CD14-positive monocyte (primary cell): ENCODE measurements at regions not wholly inside any gene's neighbourhood (a gene's known extent, or its start where the extent isn't known, plus 50 kb on each side); places are given as distances from the start of the nearest gene placed in this dataset.

Experiments
- DNase-seq, 3 donors: peaks; one replicate each; pipeline ENCODE4 v3.0.0-alpha.2; 2011 to 2022
- H2AFZ ChIP-seq: 2 replicates; pipeline ENCODE4 v1.6.0; 2012; ENCODE audit warnings: mild to moderate bottlenecking, low read depth, low read length, inconsistent platforms; ENCODE audit not compliant: insufficient read depth, poor library complexity, severe bottlenecking
- H3K27ac ChIP-seq, 2 donors: 1 replicate in 1 of 2; 2 replicates in 1 of 2; pipeline ENCODE4 v1.5.1; 2012 to 2013; ENCODE audit warnings: low read length in 2 of 2, control low read depth in 1 of 2, inconsistent platforms in 1 of 2, low read depth in 1 of 2, mild to moderate bottlenecking in 1 of 2
- H3K27me3 ChIP-seq, 2 donors: one replicate each; pipeline versions ENCODE4 v1.6.0 to v1.6.1; 2011 to 2013; ENCODE audit warnings: low read length in 2 of 2; ENCODE audit not compliant: control insufficient read depth in 2 of 2, insufficient read depth in 2 of 2
- H3K36me3 ChIP-seq, 2 donors: replicated peaks in 1 of 2; 1 replicate in 1 of 2; 2 replicates in 1 of 2; pipeline versions ENCODE4 v1.5.1 to v1.6.1; 2012 to 2013; ENCODE audit warnings: low read length in 2 of 2, control low read depth in 1 of 2, inconsistent platforms in 1 of 2, mild to moderate bottlenecking in 1 of 2; ENCODE audit not compliant: insufficient read depth in 2 of 2, control insufficient read depth in 1 of 2
- H3K4me1 ChIP-seq, 2 donors: 1 replicate in 1 of 2; 2 replicates in 1 of 2; pipeline versions ENCODE4 v1.5.1 to v1.6.1; 2012 to 2013; ENCODE audit warnings: low read length in 2 of 2, control low read depth in 1 of 2, inconsistent platforms in 1 of 2, mild to moderate bottlenecking in 1 of 2, moderate library complexity in 1 of 2; ENCODE audit not compliant: insufficient read depth in 2 of 2, control insufficient read depth in 1 of 2
- H3K4me2 ChIP-seq: replicated peaks from 2 replicates; pipeline ENCODE3; 2012; ENCODE audit warnings: low read length, moderate library complexity, mild to moderate bottlenecking; ENCODE audit not compliant: poor library complexity, severe bottlenecking; ENCODE audit errors: extremely low read depth
- H3K4me3 ChIP-seq, 3 experiments: fragments of 200-600 bp in 1 of 3; sonication (generic) in 1 of 3; replicated peaks in 1 of 3; 1 replicate in 2 of 3; 2 replicates in 1 of 3; pipeline ENCODE4 v1.5.1; 2011 to 2013; ENCODE audit warnings: low read length in 3 of 3, mild to moderate bottlenecking in 3 of 3, control low read depth in 2 of 3, low read depth in 2 of 3, inconsistent platforms in 1 of 3, moderate library complexity in 1 of 3
- H3K79me2 ChIP-seq: 2 replicates; pipeline ENCODE4 v1.6.0; 2012; ENCODE audit warnings: mild to moderate bottlenecking, control low read depth, inconsistent platforms, low read length, moderate library complexity; ENCODE audit not compliant: insufficient read depth
- H3K9ac ChIP-seq: 2 replicates; pipeline ENCODE4 v1.6.0; 2017; ENCODE audit warnings: low read length, mild to moderate bottlenecking; ENCODE audit not compliant: insufficient read depth, poor library complexity, severe bottlenecking
- H3K9me3 ChIP-seq, 2 donors: replicated peaks in 1 of 2; 1 replicate in 1 of 2; 2 replicates in 1 of 2; pipeline versions ENCODE4 v1.5.1 to v1.6.1; 2012 to 2013; ENCODE audit warnings: low read length in 2 of 2, control low read depth in 1 of 2; ENCODE audit not compliant: control insufficient read depth in 1 of 2, insufficient read depth in 1 of 2
- H4K20me1 ChIP-seq: 2 replicates; pipeline ENCODE4 v1.6.0; 2012; ENCODE audit warnings: mild to moderate bottlenecking, low read length, control low read depth, moderate library complexity; ENCODE audit not compliant: insufficient read depth
- H3K27ac Mint-ChIP-seq, 7 donors: one replicate each; pipeline ENCODE4 v1.8.0; 2020; ENCODE audit warnings: mild to moderate bottlenecking in 7 of 7, mixed read lengths in 7 of 7, moderate library complexity in 6 of 7, inconsistent platforms in 2 of 7
- H3K27me3 Mint-ChIP-seq, 3 donors: one replicate each; pipeline ENCODE4 v1.8.0; 2021 to 2022; ENCODE audit warnings: low read depth in 3 of 3, mild to moderate bottlenecking in 3 of 3, mixed read lengths in 3 of 3, moderate library complexity in 3 of 3, inconsistent platforms in 1 of 3
- H3K36me3 Mint-ChIP-seq, 2 donors: one replicate each; pipeline ENCODE4 v1.8.0; 2020; ENCODE audit warnings: mixed read lengths in 2 of 2, inconsistent platforms in 1 of 2, mild to moderate bottlenecking in 1 of 2
- H3K4me1 Mint-ChIP-seq: one replicate; pipeline ENCODE4 v1.8.0; 2020; ENCODE audit warnings: mild to moderate bottlenecking, mixed read lengths
- H3K4me3 Mint-ChIP-seq, 2 donors: one replicate each; pipeline ENCODE4 v1.8.0; 2020; ENCODE audit warnings: mild to moderate bottlenecking in 2 of 2, mixed read lengths in 2 of 2, moderate library complexity in 1 of 2
- H3K9me3 Mint-ChIP-seq, 7 donors: one replicate each; pipeline ENCODE4 v1.8.0; 2020 to 2022; ENCODE audit warnings: mixed read lengths in 7 of 7, mild to moderate bottlenecking in 6 of 7, moderate library complexity in 6 of 7, inconsistent platforms in 2 of 7
- WGBS: methylation state at CpG from one replicate; pipeline ENCODE4 v1.1.5; 2013; ENCODE audit warnings: missing lambda C conversion rate; ENCODE audit not compliant: insufficient coverage; 5-methylcytosine and 5-hydroxymethylcytosine counted together
- intact Hi-C, 2 donors: fragments of 100-400 bp; cut with micrococcal nuclease; formaldehyde crosslinking; loops; one replicate each; pipeline versions ENCODE4 v1.15.0 to v1.15.1; 2023
- TF ChIP-seq, protein P1 (sequence below): fragments of 200-600 bp; IDR thresholded peaks from one replicate; pipeline ENCODE4 v1.8.0; 2022; ENCODE audit warnings: antibody characterized with exemption, mild to moderate bottlenecking

DNA sequence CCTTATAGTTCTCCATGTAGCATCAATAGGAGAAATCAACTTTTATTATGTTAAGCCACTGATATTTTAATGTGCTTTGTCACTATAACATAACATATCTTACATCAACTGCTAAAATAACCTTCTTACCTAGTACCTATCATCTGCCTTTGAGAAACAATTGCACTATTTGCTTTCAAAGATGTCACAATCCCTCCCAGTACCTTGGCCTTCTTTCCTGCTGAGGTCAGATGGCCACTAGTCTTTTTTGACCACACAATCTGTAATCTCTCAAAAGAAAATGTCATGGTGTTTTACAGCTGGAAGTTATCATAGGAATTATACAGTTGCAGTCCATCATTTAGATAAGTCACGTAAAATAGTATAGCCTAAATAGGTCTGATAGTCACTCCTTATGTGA is 247.5 kb upstream of the SLITRK3 start:
- no peaks in the 10 kb centered on the region for H3K36me3 Mint-ChIP-seq
- intact Hi-C loops: no loop called here
- Histone ChIP-seq H3K4me3 (no peak overlapping the region), H3K27ac (no peak overlapping the region), H3K36me3 (no peaks in the 10 kb centered on the region), H3K4me1 (no peaks in the 10 kb centered on the region), H3K79me2 (no peaks in the 10 kb centered on the region), H4K20me1 (no peaks in the 10 kb centered on the region), H2AFZ (no peak overlapping the region), H3K9ac (no peak overlapping the region), H3K4me2 (no peak overlapping the region), H3K9me3 (peaks cover 10 to 14% of the 10 kb centered on the region in 2 donors), H3K27me3 (no peaks in the 10 kb centered on the region)
- no peaks in the 10 kb centered on the region for H3K27me3 Mint-ChIP-seq
- no CpG with 5 or more reads among the region's 1 CpG for WGBS
- TF ChIP-seq, protein P1, sequence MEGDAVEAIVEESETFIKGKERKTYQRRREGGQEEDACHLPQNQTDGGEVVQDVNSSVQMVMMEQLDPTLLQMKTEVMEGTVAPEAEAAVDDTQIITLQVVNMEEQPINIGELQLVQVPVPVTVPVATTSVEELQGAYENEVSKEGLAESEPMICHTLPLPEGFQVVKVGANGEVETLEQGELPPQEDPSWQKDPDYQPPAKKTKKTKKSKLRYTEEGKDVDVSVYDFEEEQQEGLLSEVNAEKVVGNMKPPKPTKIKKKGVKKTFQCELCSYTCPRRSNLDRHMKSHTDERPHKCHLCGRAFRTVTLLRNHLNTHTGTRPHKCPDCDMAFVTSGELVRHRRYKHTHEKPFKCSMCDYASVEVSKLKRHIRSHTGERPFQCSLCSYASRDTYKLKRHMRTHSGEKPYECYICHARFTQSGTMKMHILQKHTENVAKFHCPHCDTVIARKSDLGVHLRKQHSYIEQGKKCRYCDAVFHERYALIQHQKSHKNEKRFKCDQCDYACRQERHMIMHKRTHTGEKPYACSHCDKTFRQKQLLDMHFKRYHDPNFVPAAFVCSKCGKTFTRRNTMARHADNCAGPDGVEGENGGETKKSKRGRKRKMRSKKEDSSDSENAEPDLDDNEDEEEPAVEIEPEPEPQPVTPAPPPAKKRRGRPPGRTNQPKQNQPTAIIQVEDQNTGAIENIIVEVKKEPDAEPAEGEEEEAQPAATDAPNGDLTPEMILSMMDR: no peak
- no peak overlapping the region for H3K4me3 Mint-ChIP-seq
- no peaks in the 10 kb centered on the region for H3K4me1 Mint-ChIP-seq
- H3K9me3 Mint-ChIP-seq: peaks cover 2 to 18% (median 10%) of the 10 kb centered on the region in 7 donors
- no peak for DNase-seq
- no peak overlapping the region for H3K27ac Mint-ChIP-seq

DNA sequence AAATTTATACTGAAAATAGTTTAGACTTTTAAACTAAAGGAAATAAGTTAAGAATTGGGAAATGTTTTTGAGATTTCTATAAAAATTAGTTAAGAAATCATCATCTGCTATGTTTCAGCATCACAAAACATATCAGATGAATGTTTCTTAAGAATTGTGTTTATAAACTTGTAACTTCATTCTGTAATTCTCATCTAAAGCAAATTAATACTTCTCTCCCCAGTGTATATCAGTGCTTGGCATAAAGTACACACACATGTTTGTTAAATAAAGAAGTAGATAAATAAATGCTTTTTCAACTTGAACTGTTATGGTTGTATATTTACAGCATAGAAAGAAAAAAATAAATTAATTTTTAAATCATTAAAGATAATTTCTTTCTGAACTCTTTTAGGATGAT is 245.9 kb upstream of the SLITRK3 start:
- no peak for DNase-seq
- Histone ChIP-seq H3K79me2 (no peaks in the 10 kb centered on the region), H3K27ac (no peak overlapping the region), H2AFZ (no peak overlapping the region), H3K4me2 (no peak overlapping the region), H3K4me3 (no peak overlapping the region), H3K27me3 (no peaks in the 10 kb centered on the region), H3K9me3 (peaks cover 10 to 14% of the 10 kb centered on the region in 2 donors), H3K4me1 (no peaks in the 10 kb centered on the region), H4K20me1 (no peaks in the 10 kb centered on the region), H3K36me3 (no peaks in the 10 kb centered on the region), H3K9ac (no peak overlapping the region)
- peaks cover 2 to 13% (median 8%) of the 10 kb centered on the region in 7 donors for H3K9me3 Mint-ChIP-seq
- H3K36me3 Mint-ChIP-seq: no peaks in the 10 kb centered on the region
- no peak overlapping the region for H3K27ac Mint-ChIP-seq
- H3K4me3 Mint-ChIP-seq: no peak overlapping the region
- no peaks in the 10 kb centered on the region for H3K4me1 Mint-ChIP-seq
- intact Hi-C loops: no loop called here
- TF ChIP-seq, protein P1: no peak
- H3K27me3 Mint-ChIP-seq: no peaks in the 10 kb centered on the region
